ENCODE measurements at regions not wholly inside any gene's neighbourhood (a gene's known extent, or its start where the extent isn't known, plus 50 kb on each side); places are given as distances from the start of the nearest gene placed in this dataset.

- Mint-ChIP-seq H3K9me3 (ENCODE audit: unreplicated experiment) (peaks cover 5% of the 10 kb centered on the region), H3K27me3 (ENCODE audit: unreplicated experiment) (no peaks in the 10 kb centered on the region), H3K4me1 (ENCODE audit: unreplicated experiment) (peaks cover 45% of the 10 kb centered on the region), H3K36me3 (ENCODE audit: unreplicated experiment) (peaks cover 4% of the 10 kb centered on the region), H3K4me3 (ENCODE audit: unreplicated experiment) (no peak overlapping the region), H3K27ac (ENCODE audit: unreplicated experiment) (no peak overlapping the region)
- DNase-seq (ENCODE audit: extremely low spot score, unreplicated experiment), result no peak
- TF ChIP-seq, protein P1, sequence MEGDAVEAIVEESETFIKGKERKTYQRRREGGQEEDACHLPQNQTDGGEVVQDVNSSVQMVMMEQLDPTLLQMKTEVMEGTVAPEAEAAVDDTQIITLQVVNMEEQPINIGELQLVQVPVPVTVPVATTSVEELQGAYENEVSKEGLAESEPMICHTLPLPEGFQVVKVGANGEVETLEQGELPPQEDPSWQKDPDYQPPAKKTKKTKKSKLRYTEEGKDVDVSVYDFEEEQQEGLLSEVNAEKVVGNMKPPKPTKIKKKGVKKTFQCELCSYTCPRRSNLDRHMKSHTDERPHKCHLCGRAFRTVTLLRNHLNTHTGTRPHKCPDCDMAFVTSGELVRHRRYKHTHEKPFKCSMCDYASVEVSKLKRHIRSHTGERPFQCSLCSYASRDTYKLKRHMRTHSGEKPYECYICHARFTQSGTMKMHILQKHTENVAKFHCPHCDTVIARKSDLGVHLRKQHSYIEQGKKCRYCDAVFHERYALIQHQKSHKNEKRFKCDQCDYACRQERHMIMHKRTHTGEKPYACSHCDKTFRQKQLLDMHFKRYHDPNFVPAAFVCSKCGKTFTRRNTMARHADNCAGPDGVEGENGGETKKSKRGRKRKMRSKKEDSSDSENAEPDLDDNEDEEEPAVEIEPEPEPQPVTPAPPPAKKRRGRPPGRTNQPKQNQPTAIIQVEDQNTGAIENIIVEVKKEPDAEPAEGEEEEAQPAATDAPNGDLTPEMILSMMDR (IDR thresholded peaks at IDR 0.05), result no peak
Measured at GRCh38 chr3:177758126-177758525, 560.8 kb upstream of the TBL1XR1 start.

DNA sequence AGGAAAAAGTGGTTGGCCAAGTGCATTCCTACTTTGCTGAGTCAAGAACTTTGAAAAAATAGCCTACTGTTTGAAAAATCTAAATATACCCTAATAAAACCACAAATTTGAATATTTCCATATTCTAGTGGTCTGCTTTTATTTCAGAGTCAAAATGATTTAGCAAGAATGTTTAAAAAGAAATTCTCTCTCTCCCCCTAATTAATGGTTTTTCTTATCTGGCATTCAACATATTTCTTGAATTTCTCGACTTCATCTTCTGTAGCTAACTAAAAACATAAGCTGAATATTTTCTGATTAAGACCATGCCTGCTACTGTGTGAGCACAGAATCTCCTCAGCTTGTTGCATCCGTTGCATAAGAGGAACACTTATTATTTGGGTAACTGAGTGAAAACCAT, 563.5 kb upstream of the TBL1XR1 start:
- TF ChIP-seq, protein P1 (IDR thresholded peaks at IDR 0.05), result no peak
- H3K27ac Mint-ChIP-seq (ENCODE audit: unreplicated experiment), result peak overlapping the region; percentile 61
- no peak for DNase-seq (ENCODE audit: extremely low spot score, unreplicated experiment)
- peaks cover 4% of the 10 kb centered on the region for H3K36me3 Mint-ChIP-seq (ENCODE audit: unreplicated experiment)
- H3K27me3 Mint-ChIP-seq (ENCODE audit: unreplicated experiment), result no peaks in the 10 kb centered on the region
- peaks cover 51% of the 10 kb centered on the region for H3K4me1 Mint-ChIP-seq (ENCODE audit: unreplicated experiment)
- no peak overlapping the region for H3K4me3 Mint-ChIP-seq (ENCODE audit: unreplicated experiment)
- H3K9me3 Mint-ChIP-seq (ENCODE audit: unreplicated experiment), result peaks cover 5% of the 10 kb centered on the region

DNA sequence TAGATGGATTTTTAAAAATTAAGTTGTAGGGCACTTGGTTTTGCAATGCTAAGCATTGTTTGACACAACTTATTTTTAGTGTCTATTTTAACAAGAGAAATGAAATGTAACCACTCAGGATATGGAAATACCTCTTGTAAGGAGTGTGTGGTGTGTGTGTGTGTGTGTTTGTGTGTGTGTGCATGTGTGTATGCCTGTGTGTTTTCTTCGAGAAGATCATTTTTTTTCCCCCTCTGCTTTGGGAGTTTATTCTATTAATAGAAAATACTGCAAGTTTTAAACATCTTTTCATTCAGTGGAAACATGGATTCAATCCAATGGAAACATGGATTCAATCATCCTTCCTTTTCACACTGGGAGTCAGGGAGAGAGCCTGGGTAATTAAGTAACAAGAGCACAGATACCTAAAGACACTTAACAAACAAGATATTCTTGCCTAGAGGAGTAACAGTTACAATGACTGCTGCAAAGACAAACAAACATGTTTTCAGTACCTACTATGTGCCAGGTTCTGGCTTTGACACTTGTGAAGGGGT, 567.2 kb upstream of the TBL1XR1 start:
- Mint-ChIP-seq H3K4me3 (ENCODE audit: unreplicated experiment) (no peak overlapping the region), H3K36me3 (ENCODE audit: unreplicated experiment) (peaks cover 11% of the 10 kb centered on the region), H3K9me3 (ENCODE audit: unreplicated experiment) (peaks cover 16% of the 10 kb centered on the region), H3K27me3 (ENCODE audit: unreplicated experiment) (no peaks in the 10 kb centered on the region), H3K4me1 (ENCODE audit: unreplicated experiment) (peaks cover 53% of the 10 kb centered on the region), H3K27ac (ENCODE audit: unreplicated experiment) (peak overlapping the region; percentile 70)
- no peak for DNase-seq (ENCODE audit: extremely low spot score, unreplicated experiment)
- TF ChIP-seq, protein P1 (IDR thresholded peaks at IDR 0.05), result no peak

GRCh38 chr3:177764933-177765332, 567.7 kb upstream of the TBL1XR1 start:
- Mint-ChIP-seq H3K4me1 (ENCODE audit: unreplicated experiment) (peaks cover 54% of the 10 kb centered on the region), H3K27ac (ENCODE audit: unreplicated experiment) (peak overlapping the region; percentile 70), H3K27me3 (ENCODE audit: unreplicated experiment) (no peaks in the 10 kb centered on the region), H3K4me3 (ENCODE audit: unreplicated experiment) (no peak overlapping the region), H3K36me3 (ENCODE audit: unreplicated experiment) (peaks cover 12% of the 10 kb centered on the region), H3K9me3 (ENCODE audit: unreplicated experiment) (peaks cover 20% of the 10 kb centered on the region)
- TF ChIP-seq, protein P1 (IDR thresholded peaks at IDR 0.05), result no peak
- no peak for DNase-seq (ENCODE audit: extremely low spot score, unreplicated experiment)

DNA sequence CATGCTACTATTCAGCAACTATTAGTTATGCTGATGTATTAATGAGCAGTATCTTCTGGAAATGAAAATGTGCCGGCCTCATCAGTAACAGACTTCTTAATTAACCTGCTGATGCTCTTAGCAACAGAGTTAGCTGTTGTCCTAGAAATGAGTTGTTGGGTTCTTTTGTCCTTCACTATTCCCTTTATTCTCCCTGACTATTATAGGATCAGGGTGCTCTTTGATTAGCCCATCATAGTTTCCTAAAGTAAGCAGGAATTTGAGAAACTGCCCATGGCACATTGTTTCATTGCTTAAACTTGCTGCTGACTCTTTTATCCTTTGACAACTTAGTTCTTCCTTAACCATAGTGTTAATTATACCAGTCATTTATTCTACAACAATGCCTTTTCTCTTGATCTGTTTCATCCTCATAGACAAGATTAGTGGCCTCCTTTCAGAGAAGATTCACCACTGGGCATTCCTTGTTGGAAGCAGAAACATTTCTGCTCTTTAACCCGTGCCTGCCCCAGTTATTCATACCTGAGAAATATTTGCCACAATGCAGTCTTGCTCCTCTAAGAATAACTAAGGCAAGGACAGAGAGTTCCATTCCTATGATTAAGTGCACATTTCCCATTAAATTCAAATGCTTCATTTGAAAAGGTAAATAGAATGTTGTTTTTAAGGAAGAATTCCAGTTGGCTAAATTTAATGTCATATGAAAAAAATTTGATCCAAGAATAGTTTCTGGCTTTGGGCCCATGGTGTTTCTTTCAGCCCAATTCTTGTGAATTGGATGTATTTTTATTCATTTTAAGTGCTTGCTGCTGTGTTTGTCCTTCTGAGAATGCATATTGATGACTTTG, 573.3 kb upstream of the TBL1XR1 start:
- Mint-ChIP-seq H3K4me1 (ENCODE audit: unreplicated experiment) (peaks cover 54% of the 10 kb centered on the region), H3K27me3 (ENCODE audit: unreplicated experiment) (no peaks in the 10 kb centered on the region), H3K4me3 (ENCODE audit: unreplicated experiment) (no peak overlapping the region), H3K27ac (ENCODE audit: unreplicated experiment) (peak overlapping the region; percentile 90), H3K9me3 (ENCODE audit: unreplicated experiment) (peaks cover 15% of the 10 kb centered on the region), H3K36me3 (ENCODE audit: unreplicated experiment) (peaks cover 9% of the 10 kb centered on the region)
- TF ChIP-seq, protein P1 (IDR thresholded peaks at IDR 0.05), result no peak
- no peak for DNase-seq (ENCODE audit: extremely low spot score, unreplicated experiment)
